HT-29 (cell line): ENCODE measurements at regions not wholly inside any gene's neighbourhood (a gene's known extent, or its start where the extent isn't known, plus 50 kb on each side); places are given as distances from the start of the nearest gene placed in this dataset.
A peak's percentile ranks its signal among the peaks of the same experiment; 100 is the strongest.

Experiments
- DNase-seq: peaks from one replicate; pipeline ENCODE4 v3.0.0-alpha.2; 2015; ENCODE audit warnings: low spot score

- DNase-seq, result no peak
These were observed 1523.7 kb upstream of the ACVR2A start for GRCh38 chr2:146321175-146321574.

- DNase-seq, result no peak
These were observed 1526.9 kb upstream of the ACVR2A start for GRCh38 chr2:146317959-146318358.

- peak; percentile 28 for DNase-seq
These were observed 1531.9 kb upstream of the ACVR2A start for GRCh38 chr2:146312899-146313298.

GRCh38 chr2:146305164-146305563, 1539.7 kb upstream of the ACVR2A start:
- DNase-seq, result no peak

GRCh38 chr2:146301287-146301686, 1543.5 kb upstream of the ACVR2A start:
- DNase-seq, result no peak

- peak; percentile 1 for DNase-seq
These were observed 1549.7 kb upstream of the ACVR2A start for GRCh38 chr2:146295080-146295670.

- DNase-seq, result no peak
These were observed 1557.5 kb upstream of the ACVR2A start for GRCh38 chr2:146287281-146287680.

- DNase-seq, result no peak
These were observed 1565.9 kb upstream of the ACVR2A start for GRCh38 chr2:146278881-146279280.

GRCh38 chr2:146271131-146271831, 1573.5 kb upstream of the ACVR2A start:
- no peak for DNase-seq

GRCh38 chr2:146270618-146271017, 1574.2 kb upstream of the ACVR2A start:
- DNase-seq, result no peak

- no peak for DNase-seq
These were observed 1577.7 kb upstream of the ACVR2A start for GRCh38 chr2:146267093-146267492.

- DNase-seq, result no peak
These were observed 1579.2 kb upstream of the ACVR2A start for GRCh38 chr2:146265656-146266055.

- DNase-seq, result no peak
These were observed 1582.2 kb upstream of the ACVR2A start for GRCh38 chr2:146262606-146263005.

- no peak for DNase-seq
These were observed 1584.3 kb upstream of the ACVR2A start for GRCh38 chr2:146260551-146260950.

GRCh38 chr2:146259816-146260215, 1585.0 kb upstream of the ACVR2A start:
- DNase-seq, result no peak

GRCh38 chr2:146258071-146258470, 1586.8 kb upstream of the ACVR2A start:
- DNase-seq, result no peak

GRCh38 chr2:146252119-146252518, 1592.7 kb upstream of the ACVR2A start:
- DNase-seq, result no peak

- no peak for DNase-seq
These were observed 1593.5 kb upstream of the ACVR2A start for GRCh38 chr2:146251328-146251727.

- DNase-seq, result no peak
These were observed 1597.9 kb upstream of the ACVR2A start for GRCh38 chr2:146246736-146247523.

GRCh38 chr2:146246002-146246735, 1598.7 kb upstream of the ACVR2A start:
- DNase-seq, result no peak

- no peak for DNase-seq
These were observed 1600.0 kb upstream of the ACVR2A start for GRCh38 chr2:146244830-146245229.

- DNase-seq, result no peak
These were observed 1600.7 kb upstream of the ACVR2A start for GRCh38 chr2:146244131-146244530.
